ENCODE measurements at regions not wholly inside any gene's neighbourhood (a gene's known extent, or its start where the extent isn't known, plus 50 kb on each side); places are given as distances from the start of the nearest gene placed in this dataset.

- no peak for TF ChIP-seq POLR2A (IDR thresholded peaks at IDR 0.05)
- TF ChIP-seq, protein P1, sequence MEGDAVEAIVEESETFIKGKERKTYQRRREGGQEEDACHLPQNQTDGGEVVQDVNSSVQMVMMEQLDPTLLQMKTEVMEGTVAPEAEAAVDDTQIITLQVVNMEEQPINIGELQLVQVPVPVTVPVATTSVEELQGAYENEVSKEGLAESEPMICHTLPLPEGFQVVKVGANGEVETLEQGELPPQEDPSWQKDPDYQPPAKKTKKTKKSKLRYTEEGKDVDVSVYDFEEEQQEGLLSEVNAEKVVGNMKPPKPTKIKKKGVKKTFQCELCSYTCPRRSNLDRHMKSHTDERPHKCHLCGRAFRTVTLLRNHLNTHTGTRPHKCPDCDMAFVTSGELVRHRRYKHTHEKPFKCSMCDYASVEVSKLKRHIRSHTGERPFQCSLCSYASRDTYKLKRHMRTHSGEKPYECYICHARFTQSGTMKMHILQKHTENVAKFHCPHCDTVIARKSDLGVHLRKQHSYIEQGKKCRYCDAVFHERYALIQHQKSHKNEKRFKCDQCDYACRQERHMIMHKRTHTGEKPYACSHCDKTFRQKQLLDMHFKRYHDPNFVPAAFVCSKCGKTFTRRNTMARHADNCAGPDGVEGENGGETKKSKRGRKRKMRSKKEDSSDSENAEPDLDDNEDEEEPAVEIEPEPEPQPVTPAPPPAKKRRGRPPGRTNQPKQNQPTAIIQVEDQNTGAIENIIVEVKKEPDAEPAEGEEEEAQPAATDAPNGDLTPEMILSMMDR (IDR thresholded peaks at IDR 0.05), result no peak
These were observed 68.7 kb upstream of the PRDX4 start for GRCh38 chrX:23598575-23598974.

Data from body of pancreas (tissue), 4 donors.